Activated T-helper 1 cell treated with anti-CD3 and anti-CD28 coated beads, Interleukin-12 subunit alpha, Interleukin-12 subunit beta, Interleukin-2, Interleukin-4 antibody, amounts not matched to agents 30 ng/mL and 10 ng/mL and 1 ng/mL, durations not matched to agents 14 hours and 24 hours and 36 hours (primary cell): ENCODE measurements at regions not wholly inside any gene's neighbourhood (a gene's known extent, or its start where the extent isn't known, plus 50 kb on each side); places are given as distances from the start of the nearest gene placed in this dataset.

Experiments used
- DNase-seq: peaks from one replicate; pipeline ENCODE4 v3.0.0; 2021; ENCODE audit warnings: low spot score
- H3K27ac Mint-ChIP-seq: one replicate; pipeline ENCODE4 v1.8.0; 2021; ENCODE audit warnings: mild to moderate bottlenecking, mixed read lengths
- H3K27me3 Mint-ChIP-seq: one replicate; pipeline ENCODE4 v1.8.0; 2022; ENCODE audit warnings: mild to moderate bottlenecking, moderate library complexity, mixed read lengths; ENCODE audit not compliant: insufficient read depth
- H3K36me3 Mint-ChIP-seq: one replicate; pipeline ENCODE4 v1.8.0; 2021; ENCODE audit warnings: low read depth, mixed read lengths
- H3K4me1 Mint-ChIP-seq: one replicate; pipeline ENCODE4 v1.8.0; 2021; ENCODE audit warnings: low read depth, mixed read lengths
- H3K4me3 Mint-ChIP-seq: one replicate; pipeline ENCODE4 v1.8.0; 2021; ENCODE audit warnings: mild to moderate bottlenecking, moderate library complexity, mixed read lengths
- H3K9me3 Mint-ChIP-seq: one replicate; pipeline ENCODE4 v1.8.0; 2021; ENCODE audit warnings: mixed read lengths
- intact Hi-C: fragments of 100-400 bp; cut with micrococcal nuclease; formaldehyde crosslinking; loops from one replicate; pipeline ENCODE4 v1.15.1; 2024

DNA sequence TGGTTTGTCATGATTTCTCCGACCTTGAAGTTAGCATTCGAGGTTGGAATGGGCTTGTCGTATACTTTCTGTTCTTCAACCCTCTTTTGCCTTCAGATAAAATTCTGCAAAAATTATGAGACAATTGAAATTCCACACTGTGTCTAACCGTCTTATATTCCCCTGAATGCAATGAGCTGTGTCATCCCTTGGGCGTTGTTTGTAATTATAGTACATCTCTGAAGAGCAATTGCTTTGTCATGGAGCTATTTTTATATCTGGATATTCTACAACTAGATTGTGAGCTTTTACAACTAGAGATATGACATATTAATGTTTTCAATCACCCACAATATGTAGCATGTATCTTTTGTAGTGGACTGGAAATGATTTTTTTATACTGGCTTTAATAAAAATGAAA lies 631.8 kb upstream of the SLC10A2 start:
- H3K4me3 Mint-ChIP-seq = no peak overlapping the region
- no peak for DNase-seq
- intact Hi-C loops = no loop called here
- H3K27ac Mint-ChIP-seq = no peak overlapping the region
- H3K9me3 Mint-ChIP-seq = no peaks in the 10 kb centered on the region
- no peaks in the 10 kb centered on the region for H3K36me3 Mint-ChIP-seq
- no peaks in the 10 kb centered on the region for H3K27me3 Mint-ChIP-seq
- H3K4me1 Mint-ChIP-seq = no peaks in the 10 kb centered on the region

DNA sequence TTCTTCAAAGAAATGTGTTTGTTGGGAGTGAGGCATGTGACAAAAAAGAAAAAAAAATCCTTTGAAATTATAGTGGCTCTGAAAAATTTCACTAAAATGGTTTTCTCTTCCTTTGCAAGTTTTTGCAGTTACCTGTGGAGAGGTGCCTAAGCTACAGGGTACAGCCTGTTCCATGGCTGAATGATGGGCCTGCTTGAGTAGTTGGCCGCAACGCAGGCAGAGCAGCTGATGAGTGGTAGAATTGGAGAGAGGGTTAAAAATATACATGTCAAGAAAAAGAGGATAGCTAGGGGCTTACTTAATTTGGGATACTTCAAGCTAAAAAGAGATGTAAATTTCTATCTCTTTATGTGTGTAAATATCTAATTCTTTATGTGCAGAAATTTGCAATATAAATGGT lies 629.1 kb upstream of the SLC10A2 start:
- H3K27me3 Mint-ChIP-seq = no peaks in the 10 kb centered on the region
- intact Hi-C loops = no loop called here
- H3K4me1 Mint-ChIP-seq = no peaks in the 10 kb centered on the region
- no peaks in the 10 kb centered on the region for H3K36me3 Mint-ChIP-seq
- H3K4me3 Mint-ChIP-seq = no peak overlapping the region
- DNase-seq = no peak
- no peaks in the 10 kb centered on the region for H3K9me3 Mint-ChIP-seq
- no peak overlapping the region for H3K27ac Mint-ChIP-seq

DNA sequence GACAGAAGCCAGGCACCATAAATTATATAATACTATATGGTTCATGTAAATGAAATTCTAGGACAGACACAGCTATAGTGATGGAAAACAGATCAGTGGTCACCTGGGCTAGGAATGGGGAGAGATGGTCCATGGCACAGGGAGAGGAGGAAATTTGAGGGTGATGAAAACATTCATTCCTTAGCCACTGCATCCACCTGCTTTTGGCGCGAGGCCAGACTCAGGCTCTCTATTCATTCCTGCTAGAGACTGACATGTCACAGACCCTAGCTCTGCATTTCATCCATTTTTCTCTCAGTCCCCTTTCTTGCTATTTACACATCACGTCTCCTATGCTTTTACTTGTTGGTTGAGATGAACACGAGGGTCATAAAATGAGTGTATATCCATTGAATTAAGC lies 628.3 kb upstream of the SLC10A2 start:
- Mint-ChIP-seq H3K4me3 (no peak overlapping the region), H3K4me1 (no peaks in the 10 kb centered on the region), H3K9me3 (no peaks in the 10 kb centered on the region), H3K36me3 (no peaks in the 10 kb centered on the region), H3K27me3 (no peaks in the 10 kb centered on the region), H3K27ac (no peak overlapping the region)
- intact Hi-C loops = no loop called here
- no peak for DNase-seq

DNA sequence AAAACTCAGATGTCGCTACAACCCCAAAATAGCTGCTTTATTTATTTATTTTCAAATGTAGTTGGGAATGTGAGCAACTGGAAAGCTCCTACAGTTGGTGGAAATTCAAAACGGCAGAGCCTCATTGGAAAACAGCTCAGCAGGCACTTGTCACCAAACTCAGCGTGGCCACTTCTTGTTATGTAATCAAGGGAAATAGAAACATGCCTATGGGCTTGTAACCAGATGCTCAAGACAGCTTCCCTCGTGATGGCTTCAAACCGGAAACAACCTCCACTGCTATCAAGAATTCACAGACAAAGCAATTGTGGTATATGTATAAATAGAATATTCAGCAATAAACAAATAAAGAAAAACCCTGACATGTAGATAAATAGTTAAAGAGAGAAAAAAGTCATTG lies 627.8 kb upstream of the SLC10A2 start:
- Mint-ChIP-seq H3K9me3 (no peaks in the 10 kb centered on the region), H3K36me3 (no peaks in the 10 kb centered on the region)

DNA sequence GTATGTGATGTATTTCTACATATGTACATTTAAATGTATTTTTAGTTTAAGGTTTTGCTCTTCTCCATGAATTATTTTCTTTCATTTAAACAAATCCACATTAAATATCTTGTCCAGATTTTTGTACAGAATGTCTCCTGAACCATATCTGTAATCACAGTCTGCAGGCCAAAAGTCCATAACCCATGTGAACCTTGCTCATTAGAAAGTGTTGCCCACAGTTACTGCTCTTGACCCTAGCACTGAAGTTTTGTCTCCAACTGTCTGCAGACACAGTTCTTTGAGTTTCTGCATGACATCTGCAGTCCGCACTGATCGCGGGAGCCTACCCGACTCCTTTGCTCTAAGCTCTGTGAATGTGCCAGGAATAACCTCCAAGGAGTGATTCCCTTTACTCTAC lies 626.2 kb upstream of the SLC10A2 start:
- Mint-ChIP-seq H3K27ac (no peak overlapping the region), H3K36me3 (no peaks in the 10 kb centered on the region), H3K9me3 (peaks cover 4% of the 10 kb centered on the region), H3K4me3 (no peak overlapping the region), H3K4me1 (no peaks in the 10 kb centered on the region), H3K27me3 (no peaks in the 10 kb centered on the region)
- intact Hi-C loops = no loop called here
- DNase-seq = no peak

More for the DNA sequence above, 627.8 kb upstream of the SLC10A2 start:
- Mint-ChIP-seq H3K27ac (no peak overlapping the region), H3K27me3 (no peaks in the 10 kb centered on the region), H3K4me1 (no peaks in the 10 kb centered on the region), H3K4me3 (no peak overlapping the region)
- no peak for DNase-seq
- intact Hi-C loops = no loop called here

DNA sequence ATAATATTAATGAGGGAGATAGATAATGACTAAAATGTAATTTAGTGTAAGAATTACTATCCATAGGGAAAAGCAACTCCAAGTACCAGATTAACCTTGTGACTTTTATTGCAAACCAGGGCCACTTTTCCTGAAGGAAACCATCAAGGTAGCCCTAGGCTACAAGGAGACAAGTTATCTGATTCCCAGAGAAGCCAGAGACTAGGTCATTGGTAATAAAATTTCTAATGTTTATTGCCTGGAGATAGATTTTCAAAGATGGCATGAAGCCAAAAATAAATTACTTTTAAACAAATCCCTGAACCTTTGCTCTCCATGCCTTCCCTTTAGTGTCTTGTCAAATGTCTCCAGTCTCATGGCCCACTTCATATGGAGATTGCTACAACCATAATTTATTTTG lies 610.1 kb upstream of the SLC10A2 start:
- H3K27me3 Mint-ChIP-seq = no peaks in the 10 kb centered on the region
- H3K4me1 Mint-ChIP-seq = no peaks in the 10 kb centered on the region
- H3K27ac Mint-ChIP-seq = no peak overlapping the region
- H3K4me3 Mint-ChIP-seq = no peak overlapping the region
- no peak for DNase-seq
- peaks cover 9% of the 10 kb centered on the region for H3K9me3 Mint-ChIP-seq
- H3K36me3 Mint-ChIP-seq = no peaks in the 10 kb centered on the region
- intact Hi-C loops = no loop called here

DNA sequence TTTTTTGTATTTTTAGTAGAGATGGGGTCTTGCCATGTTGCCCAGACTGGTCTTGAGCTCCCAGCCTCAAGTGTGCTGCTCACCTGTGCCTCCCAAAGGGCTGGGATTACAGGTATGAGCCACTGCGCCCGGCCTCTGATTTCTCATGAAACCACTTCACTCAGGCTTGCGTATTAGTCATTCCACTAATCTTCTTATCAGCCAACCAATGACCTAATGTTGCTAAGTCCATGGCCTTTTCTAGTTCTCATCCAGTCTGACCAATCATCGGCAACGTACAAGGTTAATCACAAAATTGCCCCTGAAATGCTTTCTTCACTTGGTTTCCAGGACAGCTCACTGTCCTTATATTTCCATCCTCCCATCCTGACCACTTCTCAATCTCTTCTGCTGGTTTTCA lies 605.3 kb upstream of the SLC10A2 start:
- Mint-ChIP-seq H3K27me3 (peaks cover 2% of the 10 kb centered on the region), H3K4me3 (no peak overlapping the region), H3K9me3 (peaks cover 9% of the 10 kb centered on the region), H3K36me3 (no peaks in the 10 kb centered on the region), H3K4me1 (no peaks in the 10 kb centered on the region), H3K27ac (no peak overlapping the region)
- DNase-seq = no peak
- intact Hi-C loops = no loop called here

DNA sequence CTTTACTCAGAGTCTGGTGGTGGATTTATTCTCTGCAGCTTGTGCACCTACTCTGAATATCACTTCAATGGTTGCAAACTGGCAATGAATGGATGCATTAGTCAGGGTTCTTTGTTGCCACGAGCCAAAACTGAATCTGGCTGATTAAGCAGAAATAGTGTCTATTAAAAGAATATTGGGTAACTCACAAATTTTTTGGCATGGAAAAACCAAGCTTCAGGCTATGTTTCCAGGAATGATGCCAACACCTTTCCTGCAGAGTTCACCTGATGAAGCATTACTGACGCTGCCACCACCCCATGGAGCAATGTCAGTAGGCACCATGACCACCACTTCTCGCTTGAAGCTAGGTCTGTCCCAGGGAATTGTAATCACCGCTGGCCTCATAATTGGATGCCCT lies 597.8 kb upstream of the SLC10A2 start:
- intact Hi-C loops = no loop called here
- Mint-ChIP-seq H3K4me3 (no peak overlapping the region), H3K4me1 (no peaks in the 10 kb centered on the region)

DNA sequence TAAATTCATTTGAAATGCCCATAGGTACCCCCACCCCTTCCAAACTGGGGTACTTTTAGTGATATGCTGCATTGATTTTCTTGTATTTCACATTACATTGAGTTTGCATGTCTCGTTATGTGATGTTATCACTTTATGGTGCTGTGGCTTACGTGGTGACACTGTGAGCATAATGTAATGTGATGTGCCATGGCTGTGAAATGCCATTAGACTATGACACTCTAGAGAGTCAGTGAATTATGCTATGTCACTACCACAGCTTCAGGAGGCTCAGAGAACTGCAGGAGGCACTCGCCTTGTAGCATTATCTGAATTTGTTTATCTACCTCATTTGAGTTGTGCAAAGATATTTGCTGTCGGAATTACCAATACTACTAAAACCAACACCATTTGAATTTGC lies 590.1 kb upstream of the SLC10A2 start:
- intact Hi-C loops = no loop called here
- no peak for DNase-seq
- no peak overlapping the region for H3K27ac Mint-ChIP-seq
- peaks cover 7% of the 10 kb centered on the region for H3K9me3 Mint-ChIP-seq
- H3K27me3 Mint-ChIP-seq = no peaks in the 10 kb centered on the region
- no peaks in the 10 kb centered on the region for H3K36me3 Mint-ChIP-seq
- no peaks in the 10 kb centered on the region for H3K4me1 Mint-ChIP-seq
- H3K4me3 Mint-ChIP-seq = no peak overlapping the region

More for the DNA sequence above, 597.8 kb upstream of the SLC10A2 start:
- H3K9me3 Mint-ChIP-seq = peaks cover 6% of the 10 kb centered on the region
- no peak overlapping the region for H3K27ac Mint-ChIP-seq
- DNase-seq = no peak
- H3K36me3 Mint-ChIP-seq = no peaks in the 10 kb centered on the region
- H3K27me3 Mint-ChIP-seq = peaks cover 2% of the 10 kb centered on the region

DNA sequence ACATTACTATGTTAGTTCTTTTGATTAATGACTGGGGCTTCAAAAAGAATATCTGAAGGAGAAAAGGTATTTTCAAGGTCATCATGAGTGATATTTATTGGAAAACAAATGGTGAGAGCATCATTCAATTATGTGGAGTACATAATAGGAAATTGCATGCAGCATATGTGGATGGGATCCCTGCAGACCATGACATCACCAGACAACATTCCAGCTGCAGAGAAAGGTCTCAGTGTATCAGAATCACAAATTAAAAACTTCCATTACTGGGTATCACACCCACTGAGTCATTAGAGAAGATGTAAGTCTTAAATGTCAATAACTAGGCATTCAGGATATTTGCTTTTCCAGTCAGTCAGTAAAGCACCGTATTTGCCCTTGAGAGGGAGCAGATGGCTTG lies 574.4 kb upstream of the SLC10A2 start:
- intact Hi-C loops = no loop called here
- no peaks in the 10 kb centered on the region for H3K27me3 Mint-ChIP-seq
- no peak overlapping the region for H3K27ac Mint-ChIP-seq
- no peaks in the 10 kb centered on the region for H3K9me3 Mint-ChIP-seq
- H3K4me1 Mint-ChIP-seq = no peaks in the 10 kb centered on the region
- H3K4me3 Mint-ChIP-seq = no peak overlapping the region
- DNase-seq = no peak
- no peaks in the 10 kb centered on the region for H3K36me3 Mint-ChIP-seq

DNA sequence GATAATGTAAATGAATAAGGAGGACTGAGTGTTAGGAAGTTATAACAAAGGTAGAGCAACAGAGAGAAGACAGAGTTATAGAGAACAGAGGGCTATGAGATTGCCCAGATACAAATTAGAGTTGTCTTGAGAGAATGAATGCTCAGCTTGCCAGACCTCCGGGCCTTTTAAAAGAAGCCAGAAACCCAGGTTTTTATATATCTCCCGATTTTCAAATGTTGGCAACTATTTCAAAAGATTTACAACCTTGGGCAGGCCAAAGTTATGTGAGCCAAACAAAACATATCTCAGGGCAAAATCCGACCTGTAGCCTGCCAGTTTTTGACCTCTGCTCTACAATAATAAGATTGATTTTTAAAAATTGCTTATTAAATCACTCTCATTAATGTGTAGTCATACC lies 573.1 kb upstream of the SLC10A2 start:
- no peak for DNase-seq
- H3K27me3 Mint-ChIP-seq = no peaks in the 10 kb centered on the region
- no peaks in the 10 kb centered on the region for H3K4me1 Mint-ChIP-seq
- intact Hi-C loops = no loop called here
- H3K9me3 Mint-ChIP-seq = no peaks in the 10 kb centered on the region
- no peaks in the 10 kb centered on the region for H3K36me3 Mint-ChIP-seq
- no peak overlapping the region for H3K4me3 Mint-ChIP-seq
- no peak overlapping the region for H3K27ac Mint-ChIP-seq

DNA sequence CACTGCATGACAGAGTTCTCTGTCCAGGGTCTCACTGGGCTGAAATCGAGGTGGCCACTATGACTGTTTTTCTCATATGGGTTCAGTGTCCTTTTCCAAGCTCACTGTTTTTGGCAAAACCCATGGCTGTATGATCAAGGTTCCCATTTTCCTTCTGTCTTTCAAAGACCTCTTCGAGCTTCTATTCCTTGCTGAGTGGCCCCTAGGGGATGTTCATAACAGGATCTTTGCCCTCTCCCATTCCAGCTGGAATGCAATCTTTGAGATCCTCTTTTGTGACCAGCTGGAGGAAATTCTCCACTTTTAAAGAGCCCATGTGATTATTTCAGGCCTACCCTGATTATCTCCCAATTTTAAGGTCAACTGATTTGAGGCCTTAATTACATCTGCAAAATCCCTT lies 572.5 kb upstream of the SLC10A2 start:
- no peak overlapping the region for H3K4me3 Mint-ChIP-seq
- no peaks in the 10 kb centered on the region for H3K36me3 Mint-ChIP-seq
- H3K9me3 Mint-ChIP-seq = no peaks in the 10 kb centered on the region
- H3K4me1 Mint-ChIP-seq = no peaks in the 10 kb centered on the region
- H3K27ac Mint-ChIP-seq = no peak overlapping the region
- no peaks in the 10 kb centered on the region for H3K27me3 Mint-ChIP-seq
- intact Hi-C loops = no loop called here
- no peak for DNase-seq

DNA sequence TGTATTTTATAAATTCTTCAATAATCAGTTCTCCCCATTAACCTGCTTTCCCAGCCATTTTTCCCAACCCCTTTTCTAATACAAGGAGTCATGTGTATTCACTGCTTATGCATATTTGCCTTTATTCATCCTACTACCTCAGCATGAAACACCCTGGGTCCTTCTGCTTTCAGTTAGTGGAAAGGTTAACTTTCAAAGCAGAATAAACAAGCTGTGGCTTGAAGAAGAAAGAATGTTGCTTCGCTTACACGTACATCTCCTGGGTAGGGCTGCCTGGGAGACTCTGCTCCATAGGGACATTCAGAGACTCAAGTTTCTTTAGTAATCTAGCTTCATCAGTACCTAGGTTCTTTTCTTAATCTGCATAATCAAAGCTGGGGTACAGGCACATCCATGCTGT lies 567.8 kb upstream of the SLC10A2 start:
- intact Hi-C loops = no loop called here
- Mint-ChIP-seq H3K9me3 (no peaks in the 10 kb centered on the region), H3K27me3 (no peaks in the 10 kb centered on the region), H3K27ac (no peak overlapping the region), H3K4me3 (no peak overlapping the region), H3K36me3 (no peaks in the 10 kb centered on the region), H3K4me1 (no peaks in the 10 kb centered on the region)
- DNase-seq = no peak

DNA sequence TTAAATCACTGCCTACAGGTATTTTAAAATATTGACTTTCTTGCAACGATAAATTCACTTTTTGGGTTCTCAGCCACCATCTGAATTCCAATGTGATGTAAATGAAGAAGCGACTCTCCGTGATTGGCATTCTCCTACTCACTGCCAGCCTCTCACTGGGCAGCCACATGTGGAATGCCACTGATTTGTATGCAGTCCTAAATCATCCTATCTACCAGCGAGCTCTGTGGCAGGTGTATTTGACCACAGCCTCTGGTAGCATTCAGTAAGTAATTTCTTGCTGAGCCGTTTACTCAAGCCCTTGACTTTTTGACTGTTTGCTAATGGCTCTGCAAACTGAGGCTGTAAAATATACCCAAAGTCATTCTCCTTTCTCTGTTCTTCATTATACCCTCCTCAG lies 559.0 kb upstream of the SLC10A2 start:
- Mint-ChIP-seq H3K9me3 (no peaks in the 10 kb centered on the region), H3K27me3 (no peaks in the 10 kb centered on the region), H3K36me3 (no peaks in the 10 kb centered on the region), H3K4me3 (no peak overlapping the region), H3K4me1 (no peaks in the 10 kb centered on the region), H3K27ac (no peak overlapping the region)
- DNase-seq = no peak
- intact Hi-C loops = no loop called here
